Lung microvascular endothelial cell (primary cell): ENCODE measurements at regions not wholly inside any gene's neighbourhood (a gene's known extent, or its start where the extent isn't known, plus 50 kb on each side); places are given as distances from the start of the nearest gene placed in this dataset.
"Not testable (repeated sequence)": the region's sequence is repeated elsewhere in the genome, so short reads cannot be mapped to it uniquely, and the experiment has no call there.

Experiments
- DNase-seq, 2 donors: peaks; one replicate each; pipeline versions ENCODE4 v3.0.0 to v3.0.0-alpha.2; 2010; ENCODE audit warnings: low read depth in 2 of 2

DNA sequence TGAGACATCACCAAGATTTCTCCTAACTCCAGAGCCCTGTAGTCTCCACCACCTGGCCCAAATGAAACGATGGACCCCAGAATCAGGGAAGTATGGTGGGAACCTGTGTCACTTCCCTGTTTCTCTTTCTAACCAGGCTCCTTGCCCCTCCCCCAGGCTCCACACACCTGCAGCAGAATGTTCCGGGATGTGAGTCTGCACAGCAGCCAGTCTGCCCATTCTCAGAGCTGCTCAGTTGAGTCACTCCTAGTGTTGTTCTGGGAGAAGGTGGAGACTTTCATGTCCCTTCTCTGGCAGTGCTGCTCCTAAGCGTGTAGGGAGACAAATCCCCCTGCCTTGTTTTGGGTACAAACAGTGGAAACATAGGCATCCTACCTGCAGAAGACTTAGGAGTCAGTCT lies 76.0 kb upstream of the XPA start:
- no peak for DNase-seq

DNA sequence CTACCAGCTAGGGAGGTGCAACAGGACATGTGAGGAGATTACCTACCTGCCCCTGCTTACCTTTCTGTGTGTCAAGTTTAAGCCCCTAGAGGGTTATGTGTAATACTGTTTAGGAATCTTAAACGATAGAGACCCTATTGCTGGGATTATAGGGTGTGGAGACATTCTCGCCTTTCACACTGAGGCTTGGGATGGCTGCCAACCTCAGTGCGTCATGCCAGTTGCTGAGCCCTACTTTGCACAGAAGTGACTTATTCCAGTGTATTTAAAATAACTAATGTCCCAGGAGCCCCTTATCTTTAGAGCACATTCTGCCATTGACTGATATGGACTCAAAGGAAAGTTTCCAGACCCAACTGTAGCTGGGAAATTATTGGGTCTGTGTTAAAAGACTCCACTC lies 76.6 kb upstream of the XPA start:
- DNase-seq, result no peak

- DNase-seq, result no peak
Measured at GRCh38 chr9:97774673-97775072, 77.5 kb upstream of the XPA start.

DNA sequence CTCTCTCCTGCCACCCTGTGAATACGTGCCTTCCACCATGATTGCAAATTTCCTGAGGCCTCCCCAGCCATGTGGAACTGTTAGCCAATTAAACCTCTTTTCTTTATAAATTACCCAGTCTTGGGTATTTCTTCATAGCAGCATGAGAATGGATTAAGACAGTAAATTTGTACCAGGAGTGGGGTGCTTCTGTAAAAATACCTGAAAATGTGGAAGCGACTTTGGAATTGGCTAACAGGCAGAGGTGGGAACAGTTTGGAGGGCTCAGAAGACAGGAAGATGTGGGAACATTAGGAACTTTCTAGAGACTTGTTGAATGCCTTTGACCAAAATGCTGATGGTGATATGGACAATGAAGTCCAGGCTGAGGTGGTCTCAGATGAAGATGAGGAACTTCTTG lies 74.3 kb upstream of the FOXE1 start:
- not testable (repeated sequence) for DNase-seq

GRCh38 chr9:97779608-97780007 lies 73.4 kb upstream of the FOXE1 start:
- DNase-seq, result no peak

DNA sequence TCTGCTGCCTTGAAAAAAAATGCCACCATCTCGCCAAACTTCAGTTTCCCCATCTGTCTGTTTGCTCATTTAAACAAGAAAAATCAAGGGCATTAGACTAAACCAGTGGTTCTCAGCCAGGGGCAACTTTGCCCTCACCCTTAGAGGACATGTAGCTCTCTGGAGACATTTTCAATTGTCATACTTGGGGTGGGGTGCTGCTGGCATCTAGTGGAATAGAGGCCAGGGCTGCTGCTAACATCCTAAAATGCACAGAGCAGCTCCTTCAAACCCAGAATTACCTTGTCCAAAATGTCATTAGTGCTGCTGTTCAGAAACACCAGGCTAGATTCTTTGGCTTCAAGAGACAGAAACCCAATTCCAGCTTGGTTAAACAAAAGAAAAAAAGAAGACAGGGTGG lies 71.1 kb upstream of the FOXE1 start:
- DNase-seq, result no peak

DNA sequence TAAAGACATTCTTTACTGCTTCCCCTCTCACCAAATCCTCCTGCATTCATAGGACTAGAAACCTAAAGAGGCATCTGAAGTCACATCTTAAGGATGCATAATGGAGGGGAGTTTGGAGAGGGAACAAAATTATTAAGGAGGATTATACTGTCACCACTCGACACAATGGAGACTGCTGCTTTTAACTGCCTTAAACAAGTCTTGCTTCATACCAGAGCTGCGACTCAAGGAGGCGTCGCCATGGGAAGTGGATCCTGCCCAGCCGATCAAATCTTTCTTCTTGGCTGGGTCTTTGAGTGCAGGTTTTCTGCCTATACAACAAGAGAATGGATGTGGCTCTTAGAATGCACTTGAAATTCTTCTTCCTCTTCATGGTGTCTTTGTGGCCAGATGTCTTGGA lies 66.7 kb upstream of the FOXE1 start:
- DNase-seq, result no peak

DNA sequence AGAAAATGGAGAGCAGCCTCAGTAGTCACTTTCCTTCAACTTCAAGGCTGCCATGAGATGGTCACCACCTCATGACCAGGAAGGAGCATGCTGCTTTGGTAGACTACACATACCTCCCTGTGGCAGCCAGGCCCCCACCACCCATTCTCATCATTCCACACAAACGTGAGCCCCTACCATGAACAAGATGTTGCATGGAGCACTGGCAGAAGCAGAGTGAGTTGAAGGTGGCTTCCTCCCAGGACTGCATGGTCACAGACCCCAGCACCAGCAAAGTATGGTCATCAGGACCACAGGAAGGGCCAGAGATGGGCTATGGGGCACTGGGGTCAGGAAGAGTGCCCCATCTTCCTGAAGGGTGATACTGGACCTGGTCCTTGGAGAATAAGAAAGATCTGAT lies 65.5 kb upstream of the FOXE1 start:
- DNase-seq, result no peak

DNA sequence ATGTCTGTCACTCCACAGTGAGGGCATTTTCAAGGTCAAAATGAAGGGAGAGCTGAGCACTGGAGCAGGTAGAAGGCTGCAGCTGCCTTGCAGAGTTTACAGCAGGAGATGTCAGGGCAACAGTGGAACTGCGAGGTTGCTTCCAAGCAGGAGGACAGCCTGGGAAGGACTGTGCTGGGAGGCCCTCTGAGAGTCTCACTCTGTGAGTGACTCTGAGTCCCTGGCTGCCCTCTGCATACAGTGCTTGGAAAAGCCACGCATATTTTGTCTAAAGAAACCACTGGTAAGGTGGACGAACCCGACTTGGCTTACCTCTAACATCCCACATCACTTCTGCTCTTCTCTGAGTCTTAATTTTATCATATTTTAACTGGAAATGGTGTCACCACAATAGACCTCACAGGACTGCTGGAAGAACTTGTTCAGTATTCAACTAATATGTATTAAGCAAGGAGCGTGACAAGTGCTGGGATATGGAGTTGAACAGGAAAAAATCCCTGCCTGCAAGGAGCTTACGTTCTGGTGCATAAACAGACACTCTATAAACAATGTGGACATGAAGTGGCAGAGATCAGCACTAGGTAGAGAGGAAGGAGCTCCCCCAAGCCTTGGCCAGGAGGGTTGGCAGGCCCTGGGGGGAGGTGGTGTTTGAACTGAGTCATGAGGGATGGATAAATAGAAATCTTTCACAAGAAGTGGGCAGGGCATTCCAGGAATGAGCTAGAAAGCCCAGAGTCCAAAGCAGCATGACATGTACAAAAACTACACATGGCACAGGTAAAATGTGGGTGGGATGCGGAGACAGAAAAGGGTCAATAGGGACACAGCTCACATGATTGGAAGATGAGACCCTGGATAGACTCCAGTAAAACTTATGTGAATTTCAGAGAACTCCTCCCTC lies 64.0 kb upstream of the FOXE1 start:
- DNase-seq, result no peak

DNA sequence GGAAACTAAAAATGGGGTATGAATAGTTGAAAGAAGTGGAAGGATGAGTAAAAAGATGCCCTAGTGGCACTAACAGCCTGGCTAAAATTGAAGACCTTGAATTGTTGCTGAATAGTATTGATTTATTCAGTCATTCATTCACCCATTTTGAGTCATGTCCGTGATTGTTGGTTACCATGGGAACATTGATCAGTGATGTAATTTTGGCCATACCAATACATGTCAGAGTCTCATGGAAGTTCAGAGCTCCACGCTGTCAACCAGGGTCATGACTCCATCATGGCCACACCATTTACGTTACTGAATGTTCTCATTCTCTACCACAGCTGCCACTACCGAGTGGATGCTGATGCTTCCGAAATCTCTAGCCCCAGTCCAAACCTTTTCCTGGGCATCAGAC lies 62.5 kb upstream of the FOXE1 start:
- DNase-seq, result no peak

GRCh38 chr9:97791542-97791941 lies 61.5 kb upstream of the FOXE1 start:
- DNase-seq, result no peak

GRCh38 chr9:97793067-97793466 lies 60.0 kb upstream of the FOXE1 start:
- no peak for DNase-seq

DNA sequence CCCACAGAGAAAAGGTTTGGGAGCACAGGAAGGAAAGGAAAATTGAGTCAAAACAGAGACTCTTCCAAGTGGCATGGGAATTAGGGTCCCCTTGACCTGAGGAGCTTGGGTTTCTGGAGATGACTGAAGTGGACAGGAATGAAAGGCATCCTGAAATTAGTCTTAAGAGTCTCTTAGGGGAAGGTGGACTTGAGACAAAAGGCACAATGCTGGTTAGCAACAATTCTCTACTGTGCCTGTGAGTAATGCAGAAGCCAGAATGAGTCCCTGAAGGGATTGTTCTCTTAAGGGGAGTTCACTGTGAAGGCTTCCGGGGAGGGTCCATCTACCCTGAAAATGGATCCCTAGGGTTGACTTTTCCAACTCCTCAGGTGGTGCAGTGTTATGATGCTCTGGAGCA lies 58.4 kb upstream of the FOXE1 start:
- no peak for DNase-seq

GRCh38 chr9:97796176-97796575 lies 56.9 kb upstream of the FOXE1 start:
- DNase-seq, result not testable (repeated sequence)

DNA sequence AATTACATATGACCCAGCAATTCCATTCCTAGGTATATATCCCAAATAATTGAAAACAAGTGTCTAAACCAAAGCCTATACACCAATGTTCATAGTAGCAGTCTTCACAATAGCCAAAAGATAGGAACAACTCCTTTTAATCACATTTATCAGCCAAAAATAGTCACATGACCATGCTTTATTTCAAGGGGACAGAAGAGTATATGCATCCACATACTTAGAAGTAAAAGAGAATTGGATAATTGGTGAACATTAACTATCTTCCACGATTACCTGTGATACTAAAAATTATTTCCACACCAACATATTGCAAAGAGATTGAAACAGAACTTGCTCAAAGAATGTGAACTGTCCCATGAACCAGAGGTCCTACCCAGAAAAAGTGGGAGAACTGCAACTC lies 51.8 kb upstream of the FOXE1 start:
- no peak for DNase-seq

GRCh38 chr9:97802276-97802675 lies 50.8 kb upstream of the FOXE1 start:
- DNase-seq, result no peak

DNA sequence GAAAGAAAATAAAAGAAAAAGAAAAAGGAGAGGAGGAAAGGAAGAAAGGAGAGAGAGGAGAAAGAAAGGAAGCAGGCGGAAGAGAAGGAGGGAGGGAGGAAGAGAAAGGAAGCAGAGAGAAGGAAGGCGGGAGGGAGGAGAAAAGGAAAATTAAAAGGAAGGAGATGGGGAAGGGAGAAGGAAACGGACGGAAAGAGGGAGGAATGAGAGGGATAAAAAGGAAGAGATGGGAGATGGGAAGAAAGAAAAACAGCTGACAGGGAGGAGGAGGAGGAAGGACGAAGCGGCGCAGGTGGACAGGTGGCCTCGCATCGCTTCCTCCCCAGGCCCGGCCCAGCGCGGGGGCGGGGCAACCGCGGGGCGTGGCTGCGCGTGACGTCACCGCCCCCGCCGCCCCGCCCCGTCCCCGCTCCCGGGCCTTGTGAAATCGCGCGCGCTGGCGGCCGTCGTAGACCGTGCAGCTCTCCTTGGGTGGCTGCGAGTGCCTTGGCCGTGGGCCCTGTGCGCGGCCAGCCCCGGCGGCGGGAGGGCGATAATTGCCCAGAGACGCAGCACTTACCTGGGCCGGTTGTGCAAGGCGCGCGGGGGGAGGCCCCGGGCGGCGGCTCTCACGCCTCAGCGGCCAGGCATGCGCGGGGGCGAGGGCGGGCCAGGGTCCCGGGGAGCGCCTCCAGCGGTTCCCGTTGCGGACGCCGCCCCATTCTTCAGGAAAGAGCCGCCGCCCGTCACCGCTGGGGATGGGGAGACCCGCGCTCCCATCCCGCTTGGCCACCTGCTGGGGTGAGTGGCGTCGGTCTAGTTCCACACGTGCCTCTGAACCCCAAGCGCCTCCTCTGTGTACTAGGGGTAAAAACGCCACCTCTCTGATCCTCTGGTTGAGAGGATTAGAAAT lies 49.6 kb upstream of the FOXE1 start:
- peak; percentile 32 to 49 for DNase-seq
